GDM1 (cell line): ENCODE measurements at regions not wholly inside any gene's neighbourhood (a gene's known extent, or its start where the extent isn't known, plus 50 kb on each side); places are given as distances from the start of the nearest gene placed in this dataset.
"Not testable (repeated sequence)": the region's sequence is repeated elsewhere in the genome, so short reads cannot be mapped to it uniquely, and the experiment has no call there.

ENCODE experiments used
- DNase-seq: peaks from one replicate; lab custom pipeline; 2025; lab: John Stamatoyannopoulos, UW

- DNase-seq, result peak; percentile 60
These were observed 99.9 kb downstream of the ANKRD18B start for GRCh38 chr9:33623658-33624586.

GRCh38 chr9:33628318-33628717 lies 104.3 kb downstream of the ANKRD18B start:
- DNase-seq, result not testable (repeated sequence)

GRCh38 chr9:33628865-33629410 lies 104.9 kb downstream of the ANKRD18B start:
- peak; percentile 49 for DNase-seq

GRCh38 chr9:33633636-33634035 lies 109.6 kb downstream of the ANKRD18B start:
- no peak for DNase-seq

- peak; percentile 29 for DNase-seq
These were observed 113.8 kb downstream of the ANKRD18B start for GRCh38 chr9:33637881-33638280.

- DNase-seq, result peak; percentile 76
These were observed 114.4 kb downstream of the ANKRD18B start for GRCh38 chr9:33638391-33638915.

GRCh38 chr9:33645706-33646105 lies 121.7 kb downstream of the ANKRD18B start:
- no peak for DNase-seq

- no peak for DNase-seq
These were observed 125.4 kb downstream of the ANKRD18B start for GRCh38 chr9:33649463-33649862.

- no peak for DNase-seq
These were observed 127.1 kb downstream of the ANKRD18B start for GRCh38 chr9:33651125-33651524.

GRCh38 chr9:33659921-33660320 lies 135.4 kb upstream of the PRSS3 start:
- DNase-seq, result no peak

GRCh38 chr9:33660772-33661171 lies 134.6 kb upstream of the PRSS3 start:
- no peak for DNase-seq

- DNase-seq, result no peak
These were observed 134.2 kb upstream of the PRSS3 start for GRCh38 chr9:33661176-33661575.

GRCh38 chr9:33662871-33663270 lies 132.5 kb upstream of the PRSS3 start:
- peak; percentile 61 for DNase-seq

GRCh38 chr9:33676194-33676745 lies 119.1 kb upstream of the PRSS3 start:
- not testable (repeated sequence) for DNase-seq

GRCh38 chr9:33676746-33677505 lies 118.4 kb upstream of the PRSS3 start:
- DNase-seq, result peak; percentile 66

GRCh38 chr9:33677506-33677809 lies 117.9 kb upstream of the PRSS3 start:
- DNase-seq, result no peak

GRCh38 chr9:33677961-33678360 lies 117.4 kb upstream of the PRSS3 start:
- DNase-seq, result no peak

GRCh38 chr9:33682551-33682950 lies 112.8 kb upstream of the PRSS3 start:
- no peak for DNase-seq

- no peak for DNase-seq
These were observed 110.5 kb upstream of the PRSS3 start for GRCh38 chr9:33684831-33685230.

- DNase-seq, result no peak
These were observed 108.4 kb upstream of the PRSS3 start for GRCh38 chr9:33686942-33687341.

GRCh38 chr9:33687779-33688178 lies 107.6 kb upstream of the PRSS3 start:
- DNase-seq, result peak; percentile 42
